Tibial artery (tissue), 4 donors: ENCODE measurements at regions not wholly inside any gene's neighbourhood (a gene's known extent, or its start where the extent isn't known, plus 50 kb on each side); places are given as distances from the start of the nearest gene placed in this dataset.

Experiments
- DNase-seq, 2 donors: peaks; one replicate each; pipeline ENCODE4 v3.0.0-alpha.2; 2019
- H3K27ac ChIP-seq, 2 donors: fragments of 200-600 bp; sonication (generic) in 1 of 2; 1 replicate in 1 of 2; 2 replicates in 1 of 2; pipeline ENCODE4 v1.5.1; 2018 to 2019; ENCODE audit warnings: mild to moderate bottlenecking in 1 of 2
- H3K27me3 ChIP-seq, 2 donors: fragments of 200-600 bp; sonication (generic) in 1 of 2; one replicate each; pipeline versions ENCODE4 v1.5.1 to v1.6.0; 2016 to 2019
- H3K36me3 ChIP-seq, 3 donors: fragments of 200-600 bp; sonication (generic) in 2 of 3; one replicate each; pipeline ENCODE4 v1.5.1; 2016 to 2019; ENCODE audit warnings: mild to moderate bottlenecking in 2 of 3
- H3K4me1 ChIP-seq, 4 donors: fragments of 200-600 bp; sonication (generic) in 2 of 4; 1 replicate in 3 of 4; 2 replicates in 1 of 4; pipeline ENCODE4 v1.5.1; 2016 to 2019
- H3K4me3 ChIP-seq, 2 donors: fragments of 200-600 bp; sonication (generic) in 1 of 2; 1 replicate in 1 of 2; 2 replicates in 1 of 2; pipeline ENCODE4 v1.5.1; 2018 to 2019; ENCODE audit warnings: mild to moderate bottlenecking in 2 of 2
- H3K9me3 ChIP-seq, 3 donors: fragments of 200-600 bp; sonication (generic) in 1 of 3; one replicate each; pipeline ENCODE4 v1.5.1; 2016 to 2019
- CTCF ChIP-seq, 2 experiments: fragments of 200-600 bp in 1 of 2; fragments of 450-650 bp in 1 of 2; IDR thresholded peaks; one replicate each; pipeline ENCODE4 v1.5.1; 2017 to 2019; ENCODE audit warnings: antibody characterized with exemption in 2 of 2, mild to moderate bottlenecking in 1 of 2, moderate library complexity in 1 of 2
- intact Hi-C: fragments of 100-400 bp; cut with DNase I; formaldehyde crosslinking; loops from one replicate; pipeline ENCODE4 v1.15.0; 2023; ENCODE audit warnings: low total_unique reads

DNA sequence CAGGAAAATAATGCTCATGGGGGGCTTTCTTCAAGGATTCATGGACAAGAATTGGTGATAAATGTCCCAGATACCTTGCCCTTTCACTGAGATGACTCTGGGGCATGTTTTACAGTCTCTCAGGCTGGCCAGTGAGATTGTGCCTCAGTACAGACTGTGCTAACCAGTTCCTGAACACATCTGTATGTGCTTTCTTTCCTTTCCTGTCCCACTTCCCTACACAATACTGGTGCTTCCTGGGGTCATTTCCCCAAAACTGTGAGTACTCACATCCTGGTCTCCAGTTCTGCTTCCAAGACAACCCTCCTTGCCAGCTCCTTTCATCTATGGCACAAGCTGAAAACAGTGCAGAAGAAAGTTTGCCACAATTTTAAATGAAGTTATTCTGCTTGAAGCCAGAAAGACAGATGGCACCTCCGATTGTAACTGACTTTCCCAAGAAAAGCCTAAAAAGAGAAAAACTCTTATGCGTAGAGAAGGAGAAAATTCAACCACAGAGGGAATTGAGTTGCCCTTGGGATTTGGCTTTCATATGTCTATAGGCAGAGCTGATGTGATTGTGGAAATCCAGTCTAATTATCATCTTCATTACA is 134.7 kb downstream of the DRD1 start:
- no peaks in the 10 kb centered on the region for H3K36me3 ChIP-seq
- H3K27me3 ChIP-seq, result no peaks in the 10 kb centered on the region
- no peak overlapping the region for H3K4me3 ChIP-seq
- TF ChIP-seq CTCF (IDR thresholded peaks at IDR 0.05), result no peak
- no peak for DNase-seq
- intact Hi-C loops, result no loop called here
- H3K9me3 ChIP-seq, result no peaks in the 10 kb centered on the region
- no peak overlapping the region for H3K27ac ChIP-seq
- no peaks in the 10 kb centered on the region for H3K4me1 ChIP-seq

GRCh38 chr5:175308701-175309100 is 135.3 kb downstream of the DRD1 start:
- intact Hi-C loops, result no loop called here
- Histone ChIP-seq H3K27ac (no peak overlapping the region), H3K36me3 (no peaks in the 10 kb centered on the region), H3K27me3 (no peaks in the 10 kb centered on the region), H3K9me3 (no peaks in the 10 kb centered on the region), H3K4me3 (no peak overlapping the region), H3K4me1 (no peaks in the 10 kb centered on the region)
- TF ChIP-seq CTCF (IDR thresholded peaks at IDR 0.05), result no peak
- no peak for DNase-seq

GRCh38 chr5:175306381-175306780 is 137.6 kb downstream of the DRD1 start:
- intact Hi-C loops, result no loop called here
- Histone ChIP-seq H3K9me3 (no peaks in the 10 kb centered on the region), H3K27me3 (no peaks in the 10 kb centered on the region), H3K27ac (no peak overlapping the region), H3K4me1 (no peaks in the 10 kb centered on the region), H3K4me3 (no peak overlapping the region), H3K36me3 (no peaks in the 10 kb centered on the region)
- no peak for DNase-seq
- no peak for TF ChIP-seq CTCF (IDR thresholded peaks at IDR 0.05)

GRCh38 chr5:175305251-175305650 is 138.7 kb downstream of the DRD1 start:
- Histone ChIP-seq H3K27ac (no peak overlapping the region), H3K4me1 (no peaks in the 10 kb centered on the region), H3K9me3 (no peaks in the 10 kb centered on the region), H3K36me3 (no peaks in the 10 kb centered on the region), H3K4me3 (no peak overlapping the region), H3K27me3 (no peaks in the 10 kb centered on the region)
- no peak for TF ChIP-seq CTCF (IDR thresholded peaks at IDR 0.05)
- intact Hi-C loops, result no loop called here
- no peak for DNase-seq

- Histone ChIP-seq H3K27me3 (no peaks in the 10 kb centered on the region), H3K4me3 (no peak overlapping the region), H3K4me1 (peaks cover 0 to 9% (median 7%) of the 10 kb centered on the region in 4 donors), H3K27ac (no peak overlapping the region), H3K9me3 (peaks cover 0 to 7% (median 5%) of the 10 kb centered on the region in 3 donors), H3K36me3 (no peaks in the 10 kb centered on the region)
- no peak for DNase-seq
- no peak for TF ChIP-seq CTCF (IDR thresholded peaks at IDR 0.05)
- intact Hi-C loops, result no loop called here
These were observed 153.6 kb downstream of the DRD1 start for GRCh38 chr5:175290379-175290778.
